HuH-7.5 (cell line): ENCODE measurements at regions not wholly inside any gene's neighbourhood (a gene's known extent, or its start where the extent isn't known, plus 50 kb on each side); places are given as distances from the start of the nearest gene placed in this dataset.
"Not testable (repeated sequence)": the region's sequence is repeated elsewhere in the genome, so short reads cannot be mapped to it uniquely, and the experiment has no call there.

ENCODE experiments used
- DNase-seq: peaks from one replicate; pipeline ENCODE4 v3.0.0; 2011; ENCODE audit warnings: low spot score

DNA sequence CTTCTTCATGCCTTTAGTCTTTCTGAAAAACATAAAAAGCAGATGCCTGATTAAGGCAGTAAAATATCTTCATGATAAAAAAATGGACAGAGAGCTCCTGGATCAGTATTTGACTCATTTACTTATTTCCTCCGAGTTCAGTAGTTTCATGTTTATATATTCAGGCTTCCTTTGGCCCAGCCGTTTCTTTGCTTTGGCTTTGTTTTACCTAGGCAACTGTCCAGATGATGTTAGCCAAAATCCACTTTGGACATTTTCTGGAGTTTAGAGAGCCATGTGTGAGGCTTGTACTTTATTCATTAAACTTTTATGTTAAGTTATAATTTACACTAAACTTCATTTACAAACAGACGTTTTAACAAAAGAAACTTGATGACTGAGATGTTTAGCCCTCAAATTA lies 307.1 kb upstream of the RSPO3 start:
- DNase-seq: no peak

DNA sequence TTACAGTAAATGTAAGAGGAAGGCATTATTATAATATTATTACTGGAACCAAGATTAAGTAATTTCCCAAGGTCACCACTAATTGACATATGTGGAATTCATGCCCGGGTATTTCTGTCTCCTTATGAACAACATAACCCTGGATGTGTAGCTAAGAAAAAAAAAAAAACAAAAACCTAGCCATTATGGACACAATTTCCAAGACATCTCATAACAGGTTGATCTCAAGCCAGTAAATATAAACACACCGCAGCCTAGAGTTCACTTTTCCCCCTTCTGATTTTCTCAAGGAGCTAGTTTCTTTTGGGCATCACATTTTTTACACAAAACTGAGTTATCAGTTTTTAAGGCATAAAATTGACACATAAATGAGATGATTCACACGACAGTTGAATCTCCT lies 306.5 kb upstream of the RSPO3 start:
- no peak for DNase-seq

DNA sequence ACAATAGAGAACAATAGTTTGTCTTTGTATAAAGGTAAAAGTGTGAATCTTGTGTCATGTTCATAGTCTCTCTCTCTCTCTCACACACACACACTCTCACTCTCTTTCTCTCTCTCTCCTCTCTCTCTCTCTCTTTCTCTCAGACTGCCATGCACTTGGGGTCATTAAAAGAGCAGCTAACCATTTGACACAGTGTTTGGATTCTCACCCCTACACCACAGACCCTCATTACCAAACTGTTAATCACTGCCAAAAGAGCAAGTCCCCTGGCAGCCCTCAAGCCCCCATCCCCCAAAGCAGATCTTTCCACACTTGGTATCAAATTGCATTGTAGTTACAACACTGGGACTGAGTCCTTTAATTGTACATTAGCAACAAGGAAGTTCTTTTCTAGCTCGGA lies 305.8 kb upstream of the RSPO3 start:
- no peak for DNase-seq

DNA sequence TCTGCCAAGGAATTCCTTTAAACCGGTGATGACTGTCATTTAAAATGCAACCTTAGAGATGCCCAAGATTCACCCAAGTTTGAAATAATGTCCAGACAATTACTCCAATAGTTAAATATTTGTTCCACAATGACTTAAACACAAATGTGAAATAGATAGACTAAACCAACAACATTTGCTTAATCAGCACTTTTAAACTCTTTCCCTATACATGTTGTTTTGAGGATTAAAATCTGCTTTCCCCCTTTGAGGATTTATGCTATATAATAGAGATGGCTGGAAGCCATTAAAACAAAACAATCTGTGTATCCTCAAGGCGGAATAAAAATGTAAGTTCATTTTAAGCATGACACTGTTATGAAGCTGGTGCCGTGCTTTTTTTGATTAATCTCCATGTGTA lies 297.8 kb upstream of the RSPO3 start:
- no peak for DNase-seq

DNA sequence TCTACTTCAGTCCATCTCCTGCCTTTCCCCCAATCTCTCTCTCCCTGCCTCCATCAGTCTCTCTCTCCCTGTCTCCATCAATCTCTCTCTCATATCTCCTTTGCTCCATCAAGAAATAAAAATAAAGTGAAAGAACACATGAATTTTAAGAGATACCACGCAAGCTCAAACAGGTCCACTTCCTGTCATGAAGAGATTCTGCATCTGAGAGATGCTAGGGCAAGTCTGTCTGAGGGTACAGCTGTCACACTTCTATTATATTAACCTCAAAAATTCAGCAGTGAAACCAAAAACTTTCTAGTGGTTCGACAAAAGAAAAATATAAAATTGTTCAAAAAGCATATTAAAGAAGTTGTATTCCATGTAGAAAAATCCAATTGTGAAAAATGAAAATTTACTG lies 296.8 kb upstream of the RSPO3 start:
- no peak for DNase-seq

DNA sequence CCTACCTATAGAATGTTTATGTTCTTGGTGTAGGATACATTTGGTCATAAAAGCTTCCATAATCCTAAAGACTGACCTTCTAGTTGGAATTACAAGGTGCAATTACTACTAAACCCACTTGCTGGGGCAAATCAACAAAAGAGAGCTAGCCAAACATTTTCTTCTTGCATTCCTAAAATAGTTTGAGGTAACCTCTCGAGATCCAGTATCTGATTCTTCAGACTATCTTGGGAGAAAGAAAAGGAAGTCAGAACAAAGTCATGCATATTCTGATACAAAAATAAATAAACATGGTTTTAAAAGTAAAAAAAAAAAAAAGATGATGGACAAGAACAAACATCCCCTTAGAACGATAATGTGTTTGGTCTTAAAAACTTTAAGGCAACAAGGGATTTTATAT lies 294.2 kb upstream of the RSPO3 start:
- DNase-seq: no peak

DNA sequence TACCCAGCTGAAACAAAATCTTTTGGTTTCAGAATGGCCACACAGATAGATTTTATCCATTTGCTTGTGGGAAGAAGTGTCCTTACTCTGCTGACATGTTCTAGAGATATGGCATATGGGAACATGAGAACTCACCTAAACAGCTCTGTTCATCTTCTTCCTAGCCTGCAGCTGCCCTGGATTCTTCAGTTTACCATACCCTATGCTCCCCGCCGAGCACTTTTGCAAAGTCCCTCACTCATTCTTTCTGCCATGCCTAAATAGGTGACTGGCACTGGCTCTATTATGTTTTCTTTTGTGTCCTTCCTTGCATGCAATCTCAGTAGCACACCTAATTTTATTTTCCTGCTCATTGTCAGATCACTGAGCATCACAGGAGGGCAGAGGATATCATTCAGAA lies 293.7 kb upstream of the RSPO3 start:
- DNase-seq: no peak

DNA sequence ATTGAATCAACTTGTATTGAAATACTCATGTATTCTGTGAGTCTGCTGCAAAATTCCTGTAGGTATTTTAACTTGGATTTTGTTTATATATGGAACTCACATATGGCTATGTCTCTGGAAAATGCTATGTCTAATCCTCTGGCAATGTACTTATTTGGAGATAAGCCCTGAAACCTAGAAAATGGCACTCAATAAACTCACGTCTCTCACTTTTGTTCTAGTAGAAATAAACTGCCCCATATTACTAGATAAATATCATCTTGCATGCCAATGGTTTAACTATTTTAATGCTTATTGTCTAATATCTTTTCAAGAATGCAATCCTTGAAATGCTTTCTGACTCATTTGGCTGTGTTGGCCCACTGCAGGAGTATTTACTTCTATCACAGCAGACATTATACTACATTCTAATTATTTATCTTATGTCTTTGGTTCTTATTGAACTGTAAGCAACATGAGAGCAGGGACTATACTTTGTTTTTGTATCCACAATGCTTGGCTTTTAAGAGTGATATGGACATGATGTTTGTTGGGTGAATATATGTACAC lies 292.2 kb upstream of the RSPO3 start:
- no peak for DNase-seq

DNA sequence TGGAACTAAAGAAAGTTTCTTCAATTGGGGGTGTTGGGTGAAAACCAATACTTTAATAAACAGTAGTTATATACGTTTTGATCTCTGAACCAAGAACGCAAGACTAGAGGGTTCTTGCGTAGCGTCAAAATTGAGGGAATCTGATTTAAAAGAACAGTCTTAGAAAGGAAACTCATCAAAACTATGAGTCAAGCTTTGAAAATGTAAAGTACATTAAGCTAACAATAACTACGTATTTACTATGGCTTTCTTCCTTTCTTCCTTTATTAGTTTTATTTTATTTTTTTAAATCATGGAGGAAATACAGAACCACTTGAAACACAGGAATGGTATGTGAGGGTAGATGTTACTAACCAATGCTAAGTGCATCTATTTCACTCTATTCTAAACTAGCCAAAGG lies 287.0 kb upstream of the RSPO3 start:
- no peak for DNase-seq

DNA sequence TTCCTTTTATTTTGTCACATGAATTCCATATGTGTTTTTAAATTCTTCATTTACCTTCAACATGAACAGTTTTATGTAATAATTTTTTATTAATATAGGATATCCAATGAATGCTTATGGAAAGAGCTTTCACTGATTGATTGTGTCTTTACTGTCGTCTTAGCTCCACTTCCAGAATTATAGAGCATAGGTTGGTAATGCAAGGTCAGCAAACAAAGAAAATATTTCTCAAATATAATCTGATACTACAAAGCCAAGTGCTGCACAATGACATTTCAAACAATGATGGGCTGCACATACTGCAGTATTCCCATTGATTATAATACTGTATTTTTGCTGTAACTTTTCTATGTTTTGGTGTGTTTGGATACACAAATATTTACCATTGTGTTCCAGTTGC lies 275.7 kb upstream of the RSPO3 start:
- DNase-seq: no peak

DNA sequence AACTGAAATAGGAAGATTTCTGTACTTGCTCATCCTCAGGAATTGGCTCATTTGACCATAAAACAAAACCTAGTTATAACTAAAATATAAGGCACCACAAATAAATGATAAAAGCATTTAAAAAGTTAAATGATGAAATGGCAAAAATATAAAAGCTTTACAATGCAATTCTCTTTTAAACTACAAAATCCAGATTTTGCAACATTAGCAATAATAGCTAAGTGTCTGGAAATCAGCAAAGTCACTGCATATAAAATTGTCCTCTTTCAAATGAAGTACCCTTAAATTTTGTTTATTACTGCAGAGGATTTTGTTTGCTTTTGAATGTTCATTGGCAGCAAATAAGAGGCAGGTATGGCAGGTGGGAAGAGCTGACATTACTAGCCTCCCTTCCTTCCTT lies 270.4 kb upstream of the RSPO3 start:
- no peak for DNase-seq

DNA sequence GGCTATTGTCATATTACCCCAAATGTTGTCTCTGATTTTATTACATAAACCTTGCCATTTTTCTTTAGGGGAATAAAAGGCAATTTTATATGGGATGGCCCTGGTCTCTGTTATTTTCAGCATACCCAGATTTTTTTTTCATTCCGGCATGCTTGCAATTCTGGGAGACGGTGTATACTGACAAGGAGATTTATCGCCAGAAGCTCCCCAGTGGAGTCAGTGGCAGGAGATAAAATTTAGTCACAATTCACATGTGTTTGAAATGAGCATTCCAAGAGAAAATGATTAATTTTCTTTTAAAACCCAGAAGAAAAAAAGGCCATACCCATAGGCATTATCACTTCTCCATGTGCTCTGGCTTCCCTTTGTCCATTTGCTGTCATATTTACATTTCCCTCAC lies 250.8 kb upstream of the RSPO3 start:
- DNase-seq: no peak

DNA sequence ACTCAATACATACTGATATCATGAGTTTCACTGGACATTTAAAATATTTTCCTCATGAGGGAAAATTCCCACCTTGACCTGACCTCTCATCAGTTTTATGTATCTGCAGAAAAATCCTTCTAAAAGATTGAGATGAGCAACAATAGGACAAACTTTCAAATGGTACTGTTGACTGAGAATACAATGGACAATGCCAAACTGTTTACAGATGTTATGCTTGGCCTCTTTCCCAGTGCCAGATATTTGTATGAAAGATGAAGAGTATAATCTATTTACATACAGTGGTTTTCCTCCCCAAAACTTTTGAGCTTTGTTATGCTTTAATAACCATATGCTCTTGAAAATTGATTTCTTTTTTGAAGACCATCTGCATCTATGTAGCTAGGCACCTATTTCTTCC lies 245.1 kb upstream of the RSPO3 start:
- DNase-seq: no peak

DNA sequence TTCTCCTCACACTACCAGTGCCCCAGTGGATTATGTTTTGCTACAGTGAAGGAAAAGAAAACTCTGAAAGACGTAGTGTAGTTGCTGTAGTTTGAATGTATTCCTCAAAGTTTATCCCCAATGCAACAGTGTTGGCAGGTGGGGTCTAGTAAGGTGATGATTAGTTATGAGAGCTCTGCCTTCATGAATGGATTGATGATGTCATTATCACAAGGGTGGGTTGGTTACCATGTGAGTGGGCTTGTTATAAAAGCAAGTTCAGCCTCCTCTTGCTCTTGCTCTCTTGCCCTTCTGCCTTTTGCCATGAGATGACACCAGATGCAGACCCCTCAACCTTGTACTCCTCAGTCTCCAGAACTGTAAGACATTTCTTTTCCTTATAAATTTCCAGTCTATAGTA lies 244.7 kb upstream of the RSPO3 start:
- no peak for DNase-seq

DNA sequence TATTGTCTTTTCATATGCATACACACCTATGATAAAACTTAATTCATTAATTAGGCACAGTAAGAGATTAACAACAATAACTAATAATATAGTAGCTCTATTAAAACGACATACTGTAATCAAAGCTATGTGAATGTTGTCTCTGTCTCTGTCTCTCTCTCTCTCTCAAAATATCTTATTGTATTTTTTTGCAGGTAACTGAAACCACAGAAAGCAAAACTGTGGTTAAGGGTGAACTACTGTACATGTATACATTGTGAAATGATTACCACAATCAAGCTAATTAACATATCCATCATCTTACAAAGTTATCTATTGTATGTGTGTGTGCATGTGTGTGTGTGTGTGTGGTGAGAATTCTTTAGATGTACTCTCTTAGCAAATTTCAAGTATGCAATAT lies 242.0 kb upstream of the RSPO3 start:
- DNase-seq: no peak

DNA sequence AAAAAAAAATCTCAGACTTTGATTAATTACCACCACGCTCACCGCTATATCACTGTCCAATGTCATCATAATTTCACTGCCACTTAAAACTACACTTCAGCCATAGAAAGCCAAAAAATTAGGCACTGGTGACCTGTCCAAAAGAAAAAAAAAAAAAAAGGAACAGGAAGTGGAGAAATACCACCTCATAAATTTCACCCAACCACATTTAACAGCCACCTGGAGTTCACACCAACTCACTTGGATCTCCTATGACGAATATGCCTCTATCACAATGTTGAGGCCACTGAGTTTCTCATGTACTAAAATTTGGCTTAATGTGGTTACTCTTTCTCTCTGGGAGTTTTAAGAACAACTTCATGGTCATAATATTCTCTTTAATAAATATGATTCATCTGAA lies 237.5 kb upstream of the RSPO3 start:
- no peak for DNase-seq

DNA sequence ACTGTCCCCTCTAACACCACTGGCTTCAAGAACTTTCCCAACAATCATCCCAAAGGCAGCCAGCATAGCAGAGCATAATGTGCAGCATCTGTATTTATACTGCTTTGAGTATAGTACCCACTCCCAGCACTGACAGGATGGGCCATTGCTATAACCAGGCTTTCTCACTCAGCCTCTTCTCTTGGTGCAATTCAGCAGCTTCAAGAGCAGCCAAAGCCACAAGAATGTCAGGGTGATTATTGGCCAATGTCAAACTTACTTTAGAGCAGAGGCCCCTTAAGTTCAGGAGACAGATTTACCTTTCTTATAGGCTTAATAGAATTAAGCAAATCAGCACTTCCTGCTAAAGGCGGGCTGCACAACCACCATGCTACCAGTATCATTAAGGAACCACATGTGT lies 232.4 kb upstream of the RSPO3 start:
- no peak for DNase-seq

DNA sequence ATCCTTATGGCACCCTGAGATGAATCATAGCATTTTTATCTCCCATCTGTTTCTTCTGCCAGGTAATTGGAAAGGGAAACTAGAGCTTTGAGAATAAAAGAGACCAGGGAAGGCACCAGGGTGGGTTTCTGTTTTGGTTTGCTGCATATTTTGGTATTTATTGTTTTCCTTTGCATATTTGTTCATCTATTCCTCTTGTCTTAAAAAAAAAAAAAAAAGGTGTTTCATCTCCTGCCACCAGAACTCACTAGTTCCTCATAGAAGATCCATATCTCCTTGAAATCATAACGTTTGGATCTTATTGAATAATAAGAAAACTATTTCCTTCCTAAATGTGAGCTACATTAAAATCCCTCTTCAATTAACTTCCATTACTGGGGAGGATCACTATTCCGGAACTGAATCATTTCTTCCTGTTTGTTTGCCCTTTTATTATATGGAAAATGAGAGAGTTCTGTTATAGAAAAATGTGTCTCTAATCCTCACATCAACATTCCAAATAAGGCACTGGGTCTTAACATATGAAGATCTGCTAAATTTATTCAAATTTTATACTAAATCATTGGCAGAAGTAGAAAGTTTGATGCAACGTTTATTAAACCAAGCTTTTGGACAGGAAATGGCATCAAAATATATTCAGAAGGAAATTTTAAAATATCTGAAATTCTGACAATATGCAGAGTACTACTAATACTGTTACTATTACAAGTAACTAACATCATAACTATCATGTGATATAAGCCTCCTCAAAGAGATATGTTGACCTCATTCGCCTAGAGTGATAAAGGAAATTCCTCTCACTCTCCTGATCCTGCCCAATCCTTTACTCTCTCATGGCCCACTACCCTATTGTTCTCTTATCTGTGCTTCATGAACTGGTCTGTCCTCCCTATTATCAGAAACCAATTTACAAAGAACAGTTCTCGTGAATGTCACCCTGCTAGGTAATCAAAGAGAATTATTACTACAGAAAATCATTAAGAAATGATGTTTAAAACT lies 229.4 kb upstream of the RSPO3 start:
- DNase-seq: no peak

DNA sequence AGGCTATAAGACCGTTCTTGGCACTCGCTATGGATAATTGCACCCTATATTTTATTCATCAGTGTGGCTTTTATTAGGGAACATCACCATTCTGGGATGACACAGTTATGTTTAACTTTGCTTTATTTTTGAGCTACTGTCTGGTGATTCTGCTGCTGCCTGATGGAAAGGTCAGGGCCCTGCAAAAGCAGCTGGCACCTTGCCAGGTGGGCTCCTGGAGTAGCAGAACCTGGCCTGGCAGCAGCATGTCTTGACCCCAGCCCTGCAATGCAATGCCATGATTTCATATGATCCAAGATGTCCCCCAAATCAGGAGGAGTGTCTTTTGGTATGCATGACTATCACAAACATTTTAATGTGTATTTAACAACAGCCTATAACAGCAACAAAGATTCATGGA lies 228.4 kb upstream of the RSPO3 start:
- DNase-seq: no peak

DNA sequence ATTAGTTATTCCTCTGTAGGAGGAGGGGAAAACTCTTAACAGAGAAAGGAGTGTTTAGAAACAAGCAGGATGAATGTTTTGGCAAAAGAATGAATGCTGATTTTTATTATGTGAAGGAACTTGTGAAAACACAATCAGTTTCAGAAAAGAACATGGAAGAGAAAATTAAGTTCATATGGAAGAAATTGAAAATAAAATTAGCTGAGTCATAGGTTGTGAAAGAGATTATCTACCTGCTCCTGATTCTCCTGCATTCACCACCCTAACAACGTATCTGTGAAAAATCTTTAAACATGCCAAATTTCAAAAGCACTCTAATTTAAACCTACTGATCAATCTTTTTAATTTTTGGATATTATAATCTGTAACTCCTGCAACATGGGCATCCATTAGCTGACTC lies 227.3 kb upstream of the RSPO3 start:
- DNase-seq: no peak

DNA sequence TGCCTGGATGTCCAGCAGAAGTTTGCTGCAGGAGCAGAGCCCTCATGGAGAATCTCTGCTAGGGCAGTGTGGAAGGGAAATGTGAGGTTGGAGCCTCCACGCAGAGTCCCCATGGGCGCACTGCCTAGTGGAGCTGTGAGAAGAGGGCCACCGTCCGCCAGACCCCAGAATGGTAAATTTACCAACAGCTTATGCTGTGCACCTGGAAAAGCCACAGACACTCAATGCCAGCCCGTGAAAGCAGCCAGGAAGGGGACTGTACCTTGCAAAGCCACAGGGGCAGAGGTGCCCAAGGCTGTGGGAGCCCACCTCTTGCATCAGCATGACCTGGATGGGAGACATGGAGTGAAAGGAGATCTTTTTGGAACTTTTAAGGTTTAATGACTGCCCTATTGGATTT lies 225.6 kb upstream of the RSPO3 start:
- not testable (repeated sequence) for DNase-seq

DNA sequence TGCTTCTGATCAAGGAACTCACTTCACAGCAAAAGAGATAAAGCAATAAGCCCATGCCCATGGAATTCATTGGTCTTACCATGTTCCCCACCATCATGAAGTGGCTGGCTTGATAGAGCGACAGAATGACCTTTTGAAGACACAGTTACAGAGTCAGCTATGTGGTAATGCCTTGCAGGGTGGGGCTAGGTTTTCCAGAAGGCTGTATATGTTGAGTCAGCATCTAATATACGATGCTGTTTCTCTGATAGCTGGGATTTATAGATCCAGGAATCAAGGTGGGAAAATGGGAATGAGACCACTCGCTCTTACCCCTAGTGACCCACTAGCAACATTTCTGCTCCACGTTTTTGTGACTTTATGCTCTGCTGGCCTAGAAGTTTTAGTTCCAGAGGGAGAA lies 220.7 kb upstream of the RSPO3 start:
- DNase-seq: no peak

DNA sequence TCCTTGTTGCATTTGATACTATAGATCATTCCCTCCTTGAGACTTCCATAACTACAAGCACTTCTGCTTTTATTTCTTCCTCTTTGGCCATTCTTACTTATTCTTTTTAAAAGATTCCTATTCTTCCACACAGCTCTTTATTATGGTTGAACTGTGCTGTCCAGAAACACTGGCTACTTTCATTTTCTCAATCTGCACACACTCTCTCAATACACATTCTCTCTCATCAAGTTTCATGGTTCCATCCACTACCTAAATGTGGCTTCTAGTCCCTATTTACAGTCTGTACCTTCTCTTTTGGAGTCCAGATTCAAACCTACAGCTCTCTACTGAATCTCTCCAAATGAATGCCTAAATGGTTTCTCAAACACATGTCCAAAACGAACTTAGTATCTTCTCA lies 214.3 kb upstream of the RSPO3 start:
- no peak for DNase-seq

DNA sequence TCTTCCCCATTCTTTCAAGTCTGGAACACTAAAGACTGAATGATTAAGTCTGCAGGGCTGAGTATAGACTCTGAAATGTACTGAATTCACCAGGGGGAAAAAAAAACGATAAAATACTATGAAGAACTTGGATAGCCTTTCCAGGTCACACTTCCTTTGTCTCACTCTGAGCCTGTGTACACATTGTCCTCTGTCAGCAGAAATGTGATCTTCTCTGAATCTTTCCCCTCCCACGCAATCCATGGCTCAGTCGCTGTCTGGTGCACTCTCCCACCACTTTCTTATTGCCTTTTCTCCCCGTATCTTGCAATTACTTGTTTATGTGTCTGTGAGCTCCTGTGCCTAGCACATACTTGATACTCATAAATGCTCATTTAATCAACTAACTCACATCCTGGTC lies 212.6 kb upstream of the RSPO3 start:
- DNase-seq: no peak
